Forelimb muscle (tissue), 1 donor: ENCODE measurements at regions not wholly inside any gene's neighbourhood (a gene's known extent, or its start where the extent isn't known, plus 50 kb on each side); places are given as distances from the start of the nearest gene placed in this dataset.

Experiments used
- DNase-seq: peaks from one replicate; pipeline ENCODE4 v3.0.0-alpha.2; 2013; ENCODE audit warnings: low read depth

- no peak for DNase-seq
Measured at GRCh38 chr4:177105536-177105935, 204.1 kb upstream of the NEIL3 start.

- no peak for DNase-seq
Measured at GRCh38 chr4:177107288-177107921, 202.3 kb upstream of the NEIL3 start.

- no peak for DNase-seq
Measured at GRCh38 chr4:177108708-177109107, 201.0 kb upstream of the NEIL3 start.

GRCh38 chr4:177109769-177110168, 199.9 kb upstream of the NEIL3 start:
- DNase-seq, result no peak

GRCh38 chr4:177116161-177116560, 193.5 kb upstream of the NEIL3 start:
- DNase-seq, result no peak

- no peak for DNase-seq
Measured at GRCh38 chr4:177117256-177117655, 192.4 kb upstream of the NEIL3 start.

GRCh38 chr4:177118596-177118995, 191.1 kb upstream of the NEIL3 start:
- DNase-seq, result no peak

- DNase-seq, result no peak
Measured at GRCh38 chr4:177119021-177119471, 190.6 kb upstream of the NEIL3 start.

- DNase-seq, result no peak
Measured at GRCh38 chr4:177119691-177120090, 190.0 kb upstream of the NEIL3 start.

GRCh38 chr4:177123811-177124210, 185.9 kb upstream of the NEIL3 start:
- no peak for DNase-seq

GRCh38 chr4:177124349-177125064, 185.2 kb upstream of the NEIL3 start:
- DNase-seq, result no peak

GRCh38 chr4:177125656-177126055, 184.0 kb upstream of the NEIL3 start:
- no peak for DNase-seq

- DNase-seq, result no peak
Measured at GRCh38 chr4:177127658-177128057, 182.0 kb upstream of the NEIL3 start.

GRCh38 chr4:177128306-177128705, 181.4 kb upstream of the NEIL3 start:
- no peak for DNase-seq

- DNase-seq, result no peak
Measured at GRCh38 chr4:177131736-177132135, 177.9 kb upstream of the NEIL3 start.

GRCh38 chr4:177147668-177148067, 162.0 kb upstream of the NEIL3 start:
- no peak for DNase-seq

- no peak for DNase-seq
Measured at GRCh38 chr4:177155454-177155853, 154.2 kb upstream of the NEIL3 start.

GRCh38 chr4:177159600-177159999, 150.1 kb upstream of the NEIL3 start:
- no peak for DNase-seq

GRCh38 chr4:177161781-177162180, 147.9 kb upstream of the NEIL3 start:
- DNase-seq, result no peak

- no peak for DNase-seq
Measured at GRCh38 chr4:177163532-177163931, 146.1 kb upstream of the NEIL3 start.

GRCh38 chr4:177171588-177171987, 138.1 kb upstream of the NEIL3 start:
- DNase-seq, result no peak

GRCh38 chr4:177175473-177175872, 134.2 kb upstream of the NEIL3 start:
- DNase-seq, result no peak

- DNase-seq, result no peak
Measured at GRCh38 chr4:177177541-177178081, 132.1 kb upstream of the NEIL3 start.
